Endothelial cell of umbilical vein (primary cell): ENCODE measurements at regions not wholly inside any gene's neighbourhood (a gene's known extent, or its start where the extent isn't known, plus 50 kb on each side); places are given as distances from the start of the nearest gene placed in this dataset.

ENCODE experiments used
- CTCF ChIP-seq, 2 donors: IDR thresholded peaks; 1 replicate in 1 of 2; 2 replicates in 1 of 2; pipeline ENCODE4 v1.5.1; 2011; ENCODE audit warnings: low read length in 2 of 2, mild to moderate bottlenecking in 2 of 2, moderate library complexity in 2 of 2, control low read depth in 1 of 2, inconsistent platforms in 1 of 2, low read depth in 1 of 2; ENCODE audit not compliant: insufficient read depth in 1 of 2; ENCODE audit errors: extremely low read depth in 1 of 2
- EZH2 ChIP-seq: IDR thresholded peaks from 2 replicates; pipeline ENCODE4 v1.6.1; 2012; ENCODE audit warnings: borderline replicate concordance, low read depth, mild to moderate bottlenecking, moderate library complexity, low read length, inconsistent platforms; ENCODE audit not compliant: severe bottlenecking
- POLR2A ChIP-seq: IDR thresholded peaks from 2 replicates; pipeline ENCODE4 v1.6.1; 2012; ENCODE audit warnings: low read depth, mild to moderate bottlenecking, control low read depth, low read length
- POLR2AphosphoS5 ChIP-seq: IDR thresholded peaks from 2 replicates; pipeline ENCODE4 v1.6.1; 2012; ENCODE audit warnings: low read depth, mild to moderate bottlenecking, control low read depth, low read length, moderate library complexity; ENCODE audit not compliant: insufficient read depth

DNA sequence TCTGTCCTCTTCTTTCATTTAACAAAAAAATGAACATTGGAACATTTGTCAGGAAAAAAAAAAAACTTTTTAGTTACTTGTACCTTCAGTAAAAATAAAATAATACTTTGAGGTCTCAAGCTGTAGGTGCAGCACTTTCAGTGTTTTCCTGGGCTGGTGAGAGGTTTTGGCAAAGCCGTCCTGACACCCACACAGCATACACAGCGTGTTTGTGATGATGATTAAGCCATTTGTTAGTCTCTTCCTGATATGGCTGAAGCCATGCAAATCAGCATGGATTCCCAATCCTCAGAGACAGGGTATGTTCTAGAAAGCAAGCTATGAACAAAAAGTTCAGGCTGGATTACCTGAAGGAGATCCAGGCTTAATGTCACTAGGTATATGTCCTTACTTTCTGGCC lies 236.8 kb downstream of the ZNF516 start:
- TF ChIP-seq CTCF (IDR thresholded peaks at IDR 0.05; ENCODE audit: extremely low read depth in 1 of 2, insufficient read depth in 1 of 2, low read depth in 1 of 2, low read length in 2 of 2) (no peak), EZH2 (no peak), POLR2AphosphoS5 (no peak), POLR2A (no peak)
